Lung (tissue), 11 donors: ENCODE measurements at regions not wholly inside any gene's neighbourhood (a gene's known extent, or its start where the extent isn't known, plus 50 kb on each side); places are given as distances from the start of the nearest gene placed in this dataset.

Experiments used
- ATAC-seq: fragments of 200-7000 bp; cut with Tn5 transposase; one replicate; pipeline ENCODE4 v1.9.1; 2020; ENCODE audit warnings: moderate number of reproducible peaks; ENCODE audit not compliant: insufficient read depth, low FRiP score
- DNase-seq, 3 donors: peaks; one replicate each; pipeline ENCODE4 v3.0.0-alpha.2; 2013 to 2017
- H3K27ac ChIP-seq, 2 donors: one replicate each; pipeline ENCODE4 v1.5.1; 2013; ENCODE audit warnings: mild to moderate bottlenecking in 2 of 2, moderate library complexity in 2 of 2, control low read depth in 1 of 2, inconsistent platforms in 1 of 2, low read depth in 1 of 2, low read length in 1 of 2
- H3K27me3 ChIP-seq, 3 donors: one replicate each; pipeline ENCODE4 v1.5.1; 2013; ENCODE audit warnings: low read length in 2 of 3; ENCODE audit not compliant: control insufficient read depth in 3 of 3, insufficient read depth in 3 of 3
- H3K36me3 ChIP-seq, 4 donors: one replicate each; pipeline ENCODE4 v1.5.1; 2013; ENCODE audit warnings: low read length in 4 of 4, mild to moderate bottlenecking in 1 of 4, moderate library complexity in 1 of 4; ENCODE audit not compliant: control insufficient read depth in 4 of 4, insufficient read depth in 4 of 4
- H3K4me1 ChIP-seq, 5 donors: one replicate each; pipeline ENCODE4 v1.5.1; 2013; ENCODE audit warnings: low read length in 5 of 5, mild to moderate bottlenecking in 2 of 5, moderate library complexity in 1 of 5; ENCODE audit not compliant: control insufficient read depth in 5 of 5, insufficient read depth in 5 of 5
- H3K4me3 ChIP-seq: one replicate; pipeline ENCODE4 v1.5.1; 2013; ENCODE audit warnings: mild to moderate bottlenecking, control low read depth, moderate library complexity
- H3K9ac ChIP-seq, 2 donors: one replicate each; pipeline ENCODE4 v1.5.1; 2013; ENCODE audit warnings: low read length in 2 of 2, control low read depth in 1 of 2; ENCODE audit not compliant: insufficient read depth in 1 of 2
- H3K9me3 ChIP-seq, 4 donors: one replicate each; pipeline ENCODE4 v1.5.1; 2013; ENCODE audit warnings: low read length in 3 of 4, mild to moderate bottlenecking in 1 of 4, moderate library complexity in 1 of 4; ENCODE audit not compliant: control insufficient read depth in 4 of 4, insufficient read depth in 3 of 4
- CTCF ChIP-seq: IDR thresholded peaks from 2 replicates; pipeline ENCODE4 v1.5.1; 2012; ENCODE audit warnings: mild to moderate bottlenecking; ENCODE audit errors: control extremely low read depth, extremely low read depth
- WGBS, 2 donors: extraction: QIAGEN DNeasy Blood & Tissue Kit; methylation state at CpG; one replicate each; pipeline ENCODE4 v1.1.7; 2013; 5-methylcytosine and 5-hydroxymethylcytosine counted together
- donor health status: control.
- donor health status: control.
- donor health status: Bipolar disorder and iron deficiency.
- donor health status: healthy.
- donor health status: DM: yes; HTN: yes; CAD: no.

- Histone ChIP-seq H3K4me1 (no peaks in the 10 kb centered on the region), H3K9ac (no peak overlapping the region), H3K4me3 (no peak overlapping the region), H3K27ac (no peak overlapping the region), H3K27me3 (no peaks in the 10 kb centered on the region), H3K9me3 (no peaks in the 10 kb centered on the region), H3K36me3 (no peaks in the 10 kb centered on the region)
- no peak for DNase-seq
- WGBS, 2 donors, result 73 to 77% methylated on average over 2 of the region's 2 CpGs
- no peak for TF ChIP-seq CTCF
- no peak for ATAC-seq
Measured at GRCh38 chr5:35305336-35306020, 75.2 kb upstream of the PRLR start.

- Histone ChIP-seq H3K27me3 (no peaks in the 10 kb centered on the region), H3K4me3 (no peak overlapping the region), H3K36me3 (no peaks in the 10 kb centered on the region), H3K9me3 (no peaks in the 10 kb centered on the region), H3K9ac (no peak overlapping the region), H3K27ac (no peak overlapping the region), H3K4me1 (no peaks in the 10 kb centered on the region)
- ATAC-seq (no peak), DNase-seq (no peak)
- no peak for TF ChIP-seq CTCF
- 78 to 88% methylated on average over 1 of the region's 1 CpG for whole genome bisulfite sequencing, 2 donors
Measured at GRCh38 chr5:35304291-35304690, 74.0 kb upstream of the PRLR start.

- no peaks in the 10 kb centered on the region for H3K9me3 ChIP-seq
- no peak overlapping the region for H3K9ac ChIP-seq
- H3K4me1 ChIP-seq, result no peaks in the 10 kb centered on the region
- H3K27ac ChIP-seq, result no peak overlapping the region
- no peak overlapping the region for H3K4me3 ChIP-seq
- no peak for TF ChIP-seq CTCF
- WGBS, 2 donors, result 90 to 91% methylated on average over 2 of the region's 2 CpGs
- ATAC-seq (no peak), DNase-seq (no peak)
- no peaks in the 10 kb centered on the region for H3K36me3 ChIP-seq
- H3K27me3 ChIP-seq, result no peaks in the 10 kb centered on the region
Measured at GRCh38 chr5:35303152-35303551, 72.9 kb upstream of the PRLR start.

- no peaks in the 10 kb centered on the region for H3K9me3 ChIP-seq
- no peak overlapping the region for H3K9ac ChIP-seq
- no peak for DNase-seq
- TF ChIP-seq CTCF, result no peak
- no peaks in the 10 kb centered on the region for H3K4me1 ChIP-seq
- H3K36me3 ChIP-seq, result no peaks in the 10 kb centered on the region
- no peak for ATAC-seq
- no peak overlapping the region for H3K4me3 ChIP-seq
- H3K27ac ChIP-seq, result no peak overlapping the region
- no peaks in the 10 kb centered on the region for H3K27me3 ChIP-seq
Measured at GRCh38 chr5:35302544-35302943, 72.3 kb upstream of the PRLR start.
